BJ (cell line): ENCODE measurements at regions not wholly inside any gene's neighbourhood (a gene's known extent, or its start where the extent isn't known, plus 50 kb on each side); places are given as distances from the start of the nearest gene placed in this dataset.

Experiments
- CTCF ChIA-PET: fragments of 350-600 bp; formaldehyde crosslinking; extraction: SDS; loops from one replicate; lab custom pipeline; 2021; ENCODE audit warnings: antibody characterized with exemption, inconsistent platforms; lab: Yijun Ruan, JAX
- POLR2A ChIA-PET: fragments of 300-600 bp; sonication (Branson Sonifier 250); formaldehyde crosslinking; extraction: SDS; loops from one replicate; lab custom pipeline; 2021; ENCODE audit warnings: antibody characterized with exemption; lab: Charles Lee
- DNase-seq: peaks from one replicate; pipeline ENCODE4 v3.0.0-alpha.2; 2011; ENCODE audit warnings: low read depth
- H3K27me3 ChIP-seq: 2 replicates; pipeline ENCODE4 v1.6.0; 2011; ENCODE audit warnings: low read length; ENCODE audit not compliant: control insufficient read depth, insufficient read depth
- H3K36me3 ChIP-seq: 2 replicates; pipeline ENCODE4 v1.5.1; 2011; ENCODE audit warnings: low read length; ENCODE audit not compliant: control insufficient read depth, insufficient read depth
- H3K4me3 ChIP-seq: 2 replicates; pipeline ENCODE4 v1.5.1; 2011; ENCODE audit warnings: low read depth, mild to moderate bottlenecking, control low read depth, low read length
- CTCF ChIP-seq: IDR thresholded peaks from 2 replicates; pipeline ENCODE4 v1.5.1; 2011; ENCODE audit warnings: low read depth, mild to moderate bottlenecking, control low read depth, inconsistent platforms, low read length, moderate library complexity; ENCODE audit not compliant: insufficient read depth

GRCh38 chr6:141140905-141141304 lies 991.8 kb upstream of the GJE1 start:
- DNase-seq = no peak
- Histone ChIP-seq H3K36me3 (no peaks in the 10 kb centered on the region), H3K4me3 (no peak overlapping the region), H3K27me3 (no peaks in the 10 kb centered on the region)
- no peak for TF ChIP-seq CTCF
- ChIA-PET CTCF (no interaction called here), POLR2A (no interaction called here)

DNA sequence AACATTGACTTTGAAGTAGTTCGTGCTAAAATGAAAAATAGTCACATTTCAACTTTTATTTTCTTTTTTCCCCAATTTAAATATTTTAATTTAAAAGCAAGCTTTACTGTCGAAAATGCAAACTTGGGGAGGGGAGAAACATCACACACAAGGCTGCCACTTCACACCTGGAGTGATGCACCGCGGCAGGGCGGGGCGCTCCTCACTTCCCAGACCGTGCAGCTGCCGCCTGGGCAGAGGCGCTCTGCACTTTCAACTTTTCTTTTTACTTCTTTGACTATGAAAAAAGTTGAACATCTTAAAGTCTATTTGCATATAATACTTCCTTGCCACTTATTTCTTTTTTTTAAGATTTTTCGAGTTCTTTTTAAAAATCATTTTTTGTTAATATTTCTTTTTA lies 993.3 kb upstream of the GJE1 start:
- no peak for TF ChIP-seq CTCF
- ChIA-PET CTCF (no interaction called here), POLR2A (no interaction called here)
- no peaks in the 10 kb centered on the region for H3K36me3 ChIP-seq
- no peak overlapping the region for H3K4me3 ChIP-seq
- no peak for DNase-seq
- no peaks in the 10 kb centered on the region for H3K27me3 ChIP-seq

GRCh38 chr6:141134723-141135122 lies 998.0 kb upstream of the GJE1 start:
- TF ChIP-seq CTCF = no peak
- no peak overlapping the region for H3K4me3 ChIP-seq
- H3K27me3 ChIP-seq = no peaks in the 10 kb centered on the region
- no peak for DNase-seq
- CTCF ChIA-PET = no interaction called here
- POLR2A ChIA-PET = no interaction called here
- H3K36me3 ChIP-seq = no peaks in the 10 kb centered on the region

GRCh38 chr6:141133836-141134235 lies 998.9 kb upstream of the GJE1 start:
- Histone ChIP-seq H3K4me3 (no peak overlapping the region), H3K36me3 (no peaks in the 10 kb centered on the region), H3K27me3 (no peaks in the 10 kb centered on the region)
- POLR2A ChIA-PET = no interaction called here
- no peak for DNase-seq
- CTCF ChIA-PET = no interaction called here
- TF ChIP-seq CTCF = no peak

DNA sequence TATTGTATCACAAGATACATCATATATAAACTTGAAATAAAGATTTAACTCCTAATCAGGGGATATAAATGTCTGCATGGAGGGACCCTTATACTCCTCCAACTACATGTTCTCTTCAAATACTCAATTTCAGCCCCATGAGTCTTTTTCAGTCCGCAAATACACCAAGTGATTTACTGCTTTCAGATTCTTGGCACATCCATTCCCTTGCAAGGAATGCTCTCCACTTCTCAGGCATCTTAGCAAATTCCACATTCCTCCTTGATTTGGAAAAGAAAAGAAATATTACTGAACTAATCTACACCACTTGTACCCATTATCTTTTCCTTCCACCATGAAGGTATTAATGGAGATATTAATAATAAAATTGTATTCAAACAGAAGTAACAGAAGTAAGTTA lies 999.4 kb upstream of the GJE1 start:
- H3K36me3 ChIP-seq = no peaks in the 10 kb centered on the region
- DNase-seq = no peak
- ChIA-PET CTCF (no interaction called here), POLR2A (no interaction called here)
- H3K27me3 ChIP-seq = no peaks in the 10 kb centered on the region
- no peak overlapping the region for H3K4me3 ChIP-seq
- no peak for TF ChIP-seq CTCF

DNA sequence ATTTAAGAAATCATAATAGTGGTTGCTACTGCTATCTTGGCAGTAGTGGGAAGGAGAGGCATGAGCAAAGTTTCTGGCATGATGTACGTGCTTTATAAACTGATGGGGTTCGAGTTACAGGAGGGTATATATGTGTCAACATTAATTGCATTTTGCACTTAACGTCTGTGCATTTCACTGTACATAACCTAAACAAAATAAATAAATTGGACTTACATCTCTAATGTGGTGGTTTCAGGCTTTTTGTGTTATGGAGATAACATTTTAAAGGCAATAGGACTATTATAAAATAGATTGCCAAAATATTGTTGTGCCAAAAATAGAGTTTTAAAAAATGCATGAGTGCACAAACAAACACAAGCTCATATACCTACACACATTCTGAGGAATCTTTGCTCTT lies 1001.1 kb upstream of the GJE1 start:
- no peak for TF ChIP-seq CTCF
- ChIA-PET CTCF (no interaction called here), POLR2A (no interaction called here)
- no peak for DNase-seq
- Histone ChIP-seq H3K4me3 (no peak overlapping the region), H3K27me3 (no peaks in the 10 kb centered on the region), H3K36me3 (no peaks in the 10 kb centered on the region)
